ENCODE measurements at regions not wholly inside any gene's neighbourhood (a gene's known extent, or its start where the extent isn't known, plus 50 kb on each side); places are given as distances from the start of the nearest gene placed in this dataset.

- TF ChIP-seq CREB1 (IDR thresholded peaks at IDR 0.05; ENCODE audit: low read depth) (no peak), CEBPB (IDR thresholded peaks at IDR 0.05) (no peak)
Observed at GRCh38 chr2:94956797-94957391, 68.6 kb upstream of the MAL start.

Measured in Ishikawa (cell line).